Left kidney (tissue), 1 donor: ENCODE measurements at regions not wholly inside any gene's neighbourhood (a gene's known extent, or its start where the extent isn't known, plus 50 kb on each side); places are given as distances from the start of the nearest gene placed in this dataset.

ENCODE experiments used
- DNase-seq: peaks from one replicate; pipeline ENCODE4 v3.0.0-alpha.2; 2013

DNA sequence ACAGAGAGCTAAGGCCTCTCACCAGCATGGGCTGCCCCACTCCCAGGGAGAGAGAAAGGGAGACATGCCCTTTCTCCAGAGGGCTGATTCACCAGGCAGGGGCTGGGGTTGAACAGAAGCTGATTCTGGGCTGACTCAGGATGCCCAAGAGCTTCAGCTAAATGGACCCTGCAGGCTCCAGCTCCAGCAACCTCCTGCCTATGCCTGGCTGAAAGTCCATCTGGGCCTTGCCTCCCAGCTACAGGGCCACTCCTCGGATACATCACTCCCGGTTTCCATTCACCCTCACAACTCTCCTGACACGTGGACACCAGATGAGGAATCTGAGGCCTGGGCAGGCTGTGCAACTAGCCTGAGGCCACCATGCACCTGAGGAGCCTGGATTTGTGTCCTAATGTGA lies 215.5 kb downstream of the BUD13 start:
- DNase-seq, result no peak

- no peak for DNase-seq
Measured at GRCh38 chr11:116556483-116556882, 216.3 kb downstream of the BUD13 start.

- no peak for DNase-seq
Measured at GRCh38 chr11:116553482-116553881, 219.3 kb downstream of the BUD13 start.

DNA sequence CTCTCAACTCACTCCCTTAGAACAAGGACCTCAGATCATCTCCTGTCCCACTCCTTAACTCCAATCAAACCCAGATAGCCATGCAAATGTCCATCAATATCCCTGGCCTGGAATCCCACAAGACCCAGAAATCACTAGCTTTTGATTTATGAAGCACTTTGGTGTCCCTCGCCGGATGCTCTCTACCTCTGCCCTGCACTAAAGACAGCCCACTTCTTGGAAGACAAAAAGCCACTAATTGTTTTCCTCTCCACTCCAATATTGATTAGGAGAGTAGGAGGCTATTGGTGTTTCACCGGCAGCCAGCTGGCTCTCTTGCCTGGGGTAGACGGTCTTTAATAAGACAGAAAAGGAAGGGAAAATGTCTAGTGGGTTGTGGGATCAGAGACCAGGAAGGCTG lies 221.2 kb downstream of the BUD13 start:
- no peak for DNase-seq

DNA sequence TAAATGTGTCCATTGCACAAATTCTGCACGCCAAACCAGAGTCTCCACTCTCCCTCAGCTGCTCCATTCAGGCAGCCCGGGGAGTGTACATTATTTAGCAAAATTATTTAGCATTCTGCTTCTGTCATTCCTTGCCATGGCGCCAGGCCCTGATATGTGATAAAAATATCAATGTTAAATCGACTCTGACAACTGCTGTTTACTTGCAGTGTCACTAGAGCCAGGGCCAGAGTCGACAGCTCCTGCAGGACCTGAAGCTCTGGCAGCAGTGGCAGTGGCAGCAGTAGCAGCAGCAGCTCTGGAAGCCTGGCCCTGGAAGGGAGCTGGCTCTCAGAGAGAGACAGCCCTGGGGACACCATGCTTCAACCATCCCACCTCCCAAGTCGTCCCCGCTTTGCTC lies 224.5 kb downstream of the BUD13 start:
- DNase-seq, result no peak

GRCh38 chr11:116547571-116547970 lies 225.2 kb downstream of the BUD13 start:
- DNase-seq, result no peak

GRCh38 chr11:116545912-116546311 lies 226.9 kb downstream of the BUD13 start:
- no peak for DNase-seq

DNA sequence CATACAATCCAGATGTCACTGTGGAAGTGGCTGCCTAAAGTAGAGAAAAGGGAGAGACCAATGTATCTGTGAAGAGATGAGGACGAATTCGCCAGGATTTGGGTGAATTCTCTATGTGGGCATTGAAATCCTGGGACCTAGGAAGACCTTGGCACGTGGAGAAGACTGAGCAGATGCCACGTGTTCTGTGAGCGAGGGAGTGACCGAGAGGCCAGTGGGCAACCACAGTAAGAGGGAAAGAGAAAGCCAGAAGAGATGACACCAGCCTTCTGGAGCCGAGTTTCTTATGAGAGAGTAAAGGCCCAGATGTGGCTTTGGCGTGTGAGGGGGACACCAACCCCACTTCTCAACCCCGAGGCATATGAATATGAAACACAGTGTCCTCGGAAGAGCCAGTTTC lies 228.1 kb downstream of the BUD13 start:
- DNase-seq, result no peak

DNA sequence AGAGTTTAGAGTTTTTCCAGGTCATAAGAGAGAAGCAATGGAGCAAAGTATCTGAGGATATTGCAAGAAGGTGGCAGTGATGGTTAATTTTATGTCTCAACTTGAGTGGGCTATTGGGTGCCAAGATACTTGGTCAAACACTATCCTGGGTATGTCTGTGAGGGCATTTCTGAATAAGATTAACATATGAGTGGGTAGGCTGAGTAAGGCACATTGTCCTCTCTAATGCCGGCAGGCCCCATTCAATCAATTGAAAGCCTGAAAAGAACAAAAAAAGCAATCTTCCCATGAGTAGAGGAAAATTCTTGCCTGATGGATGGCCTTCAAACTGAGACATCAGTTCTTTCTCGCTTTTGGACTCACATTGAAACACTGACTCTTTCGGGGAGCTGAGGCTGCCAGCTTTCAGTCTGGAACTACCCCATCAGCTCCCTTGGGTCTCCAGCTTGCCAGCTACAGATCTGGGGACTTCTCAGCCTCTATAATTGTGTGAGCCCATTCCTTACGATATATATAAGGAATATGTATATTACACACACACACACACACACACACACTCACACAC lies 228.8 kb downstream of the BUD13 start:
- DNase-seq, result no peak

DNA sequence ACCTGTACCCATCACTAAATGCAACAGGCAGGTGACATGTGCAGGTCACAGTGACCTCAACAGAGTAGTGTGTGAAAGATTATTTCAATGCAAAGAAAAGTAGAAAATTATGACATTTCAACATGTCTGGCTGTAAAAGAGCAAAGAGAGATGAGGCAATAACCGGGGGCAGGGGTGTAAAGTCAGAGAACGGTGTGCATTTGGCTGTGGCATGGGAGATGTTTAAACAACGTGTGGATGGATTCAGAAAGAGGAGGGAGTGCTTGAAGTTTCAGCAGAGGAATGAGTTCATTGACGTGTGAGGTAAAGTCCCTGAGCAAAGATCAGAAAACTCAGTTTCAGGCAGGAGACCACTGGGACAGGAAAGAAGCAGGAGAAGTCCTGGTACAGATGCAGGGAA lies 229.7 kb downstream of the BUD13 start:
- DNase-seq, result no peak

DNA sequence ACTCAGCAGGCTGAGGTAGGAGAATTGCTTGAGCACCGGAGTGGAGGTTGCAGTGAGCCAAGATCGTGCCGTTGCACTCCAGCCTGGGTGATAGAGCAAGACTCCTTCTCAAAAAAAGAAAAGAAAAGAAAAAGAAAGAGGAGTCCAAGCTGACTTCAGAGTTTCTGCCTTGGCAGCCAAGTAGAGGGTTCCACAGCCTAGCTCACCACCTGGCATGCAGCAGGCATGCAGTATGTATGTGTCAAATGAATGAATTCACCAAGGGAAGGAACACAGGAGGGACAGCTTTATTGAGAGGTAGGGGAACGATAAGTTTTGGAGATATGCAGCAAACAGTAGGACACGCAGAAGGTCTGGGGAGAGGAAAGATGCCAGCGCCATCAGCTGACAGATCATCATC lies 230.4 kb downstream of the BUD13 start:
- DNase-seq, result no peak

GRCh38 chr11:116541460-116541859 lies 231.3 kb downstream of the BUD13 start:
- DNase-seq, result no peak

DNA sequence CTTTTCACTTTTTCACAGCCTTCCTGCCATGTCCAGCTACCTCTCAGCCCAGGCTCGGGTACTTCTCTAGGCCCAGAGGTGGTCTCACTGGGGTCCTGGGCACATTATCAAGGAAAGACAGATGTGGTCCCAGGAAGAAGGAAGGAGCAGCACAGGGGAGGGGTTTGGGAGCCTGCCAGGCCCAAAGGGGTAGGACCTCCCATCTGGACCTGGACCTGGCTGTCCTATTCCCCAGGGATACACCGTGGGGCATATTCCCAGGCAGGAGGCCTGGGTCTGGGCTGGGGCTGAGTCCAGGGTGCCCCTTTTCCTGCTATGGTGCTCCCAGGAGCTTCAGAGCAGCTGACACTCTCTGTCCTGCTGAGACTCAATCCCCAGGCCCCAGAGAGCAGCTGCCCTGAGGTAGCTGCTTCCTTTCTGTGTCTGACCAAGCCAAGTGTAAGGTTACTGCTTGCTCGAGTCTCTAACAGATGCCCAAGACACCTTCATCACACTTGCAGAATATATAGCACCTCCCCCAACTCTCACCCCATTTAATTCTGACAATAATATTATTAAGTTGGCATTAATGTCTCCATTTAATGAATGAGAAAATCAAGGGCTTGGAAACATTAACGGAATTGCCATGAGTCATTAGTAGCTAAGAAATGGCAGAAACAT lies 232.0 kb downstream of the BUD13 start:
- DNase-seq, result no peak

GRCh38 chr11:116539836-116540418 lies 232.9 kb downstream of the BUD13 start:
- no peak for DNase-seq

GRCh38 chr11:116539211-116539610 lies 233.6 kb downstream of the BUD13 start:
- no peak for DNase-seq

DNA sequence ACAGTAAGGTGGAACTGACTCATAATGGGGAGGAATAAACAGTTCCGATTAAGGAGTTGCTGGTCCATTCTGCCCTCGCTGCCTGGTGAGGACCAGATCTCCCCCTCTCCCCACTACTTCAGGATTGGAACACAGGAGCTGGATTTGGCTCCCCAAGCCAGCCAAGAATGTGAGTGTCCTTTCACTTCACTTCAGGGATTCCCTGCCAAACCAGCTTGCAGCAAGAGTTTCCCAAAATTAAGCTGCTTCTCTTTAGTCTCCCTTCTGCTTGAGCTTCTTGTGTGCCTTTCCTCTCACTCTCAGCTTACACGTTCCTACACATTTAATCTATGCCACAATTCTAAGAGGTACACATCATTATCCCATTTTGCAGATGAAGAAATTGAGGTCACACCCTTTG lies 234.1 kb downstream of the BUD13 start:
- no peak for DNase-seq

DNA sequence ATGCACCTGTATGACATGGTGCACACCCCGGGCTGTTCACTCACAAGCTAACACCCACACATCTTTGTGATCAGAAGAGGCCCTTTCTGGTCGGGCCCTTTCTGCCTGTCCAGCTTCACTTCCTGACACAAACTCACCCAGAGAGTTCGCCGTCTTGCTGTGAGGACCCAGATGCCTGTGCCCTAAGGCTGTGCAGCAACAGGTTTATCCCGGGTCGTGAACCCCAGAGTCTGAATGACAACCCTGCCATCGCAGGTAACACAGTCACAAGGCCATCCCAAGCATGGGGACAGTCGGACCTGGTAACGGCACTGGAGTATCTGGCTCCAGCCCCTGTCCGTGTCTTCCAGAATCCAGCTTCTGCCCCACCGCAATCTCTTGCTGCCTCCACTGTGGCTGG lies 235.1 kb downstream of the BUD13 start:
- DNase-seq, result no peak

DNA sequence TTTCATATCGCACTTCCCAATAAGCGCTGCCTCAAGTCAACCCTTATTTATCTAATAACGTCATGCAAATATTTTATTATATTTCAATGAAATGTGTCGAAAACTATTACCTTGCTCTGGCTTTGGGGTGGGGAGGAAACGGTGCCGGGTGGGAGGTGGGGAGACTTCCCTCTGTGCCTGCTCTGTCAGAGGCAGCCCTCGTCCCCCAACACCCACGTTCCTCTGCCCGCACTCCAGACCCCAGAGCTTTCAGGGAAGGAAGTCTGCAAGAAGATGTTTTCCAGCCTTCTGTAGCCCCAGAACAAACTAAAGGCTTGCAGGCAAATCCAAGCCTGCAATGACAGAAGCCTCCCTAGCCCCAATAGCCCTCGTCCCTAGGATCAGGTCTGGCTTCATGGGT lies 235.7 kb downstream of the BUD13 start:
- no peak for DNase-seq

DNA sequence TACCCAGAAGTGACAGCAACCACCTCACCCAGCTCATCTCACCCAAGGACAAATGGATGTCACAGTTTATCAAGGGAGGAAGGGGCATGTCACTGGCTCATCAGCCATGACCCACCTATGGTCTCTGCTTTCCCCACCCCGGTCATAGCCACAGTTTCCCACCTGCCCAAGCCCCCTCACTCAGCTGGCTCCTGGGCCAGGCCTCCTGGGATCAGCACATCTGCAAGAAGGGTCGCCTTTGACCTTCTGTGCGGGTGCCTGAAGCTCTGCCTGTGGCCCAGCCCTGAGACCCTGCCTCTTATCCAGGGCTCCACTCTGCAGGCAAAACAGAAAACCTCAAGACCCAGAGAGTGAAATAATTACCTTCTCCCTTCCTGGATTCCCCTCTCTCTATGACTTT lies 236.4 kb downstream of the BUD13 start:
- no peak for DNase-seq

DNA sequence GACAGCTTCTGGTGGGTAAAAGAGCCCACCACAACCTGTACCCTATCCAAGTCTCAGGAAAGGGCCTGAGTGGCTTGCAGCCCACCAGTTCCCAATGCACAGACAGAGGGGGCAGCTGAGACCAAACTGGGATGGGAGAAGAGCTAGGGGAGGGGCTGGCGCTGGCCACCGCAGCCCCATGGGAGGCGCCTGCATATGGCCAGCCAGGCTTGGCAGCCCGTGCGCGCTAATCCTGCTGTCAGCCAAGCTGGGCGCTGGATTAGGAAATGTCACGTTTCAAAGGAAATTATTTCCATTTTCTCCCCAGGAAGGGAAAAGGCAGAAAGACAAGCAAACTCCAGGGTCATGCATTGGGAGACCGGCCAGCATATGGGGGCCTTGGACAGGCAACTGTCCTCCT lies 236.8 kb downstream of the BUD13 start:
- no peak for DNase-seq

DNA sequence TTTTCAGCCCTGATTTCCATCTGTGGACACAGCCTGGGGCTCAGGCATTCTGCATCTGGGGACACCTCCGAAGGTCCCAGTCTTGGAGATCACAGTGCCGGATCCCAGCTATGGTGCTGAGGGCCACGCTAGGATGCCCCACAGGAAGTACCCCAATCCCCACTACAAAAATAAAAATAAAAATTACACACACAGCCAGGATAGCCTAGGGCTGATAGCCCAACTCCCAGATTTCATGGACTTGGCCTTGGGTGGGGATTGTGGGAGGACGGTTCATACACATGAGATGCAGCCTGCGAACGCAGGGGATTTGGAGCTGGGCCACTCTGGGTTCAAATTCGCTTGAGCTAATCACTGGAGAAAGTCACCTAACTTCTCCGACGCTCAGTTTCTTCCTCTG lies 237.7 kb downstream of the BUD13 start:
- DNase-seq, result no peak

GRCh38 chr11:116534270-116534975 lies 238.4 kb downstream of the BUD13 start:
- no peak for DNase-seq

DNA sequence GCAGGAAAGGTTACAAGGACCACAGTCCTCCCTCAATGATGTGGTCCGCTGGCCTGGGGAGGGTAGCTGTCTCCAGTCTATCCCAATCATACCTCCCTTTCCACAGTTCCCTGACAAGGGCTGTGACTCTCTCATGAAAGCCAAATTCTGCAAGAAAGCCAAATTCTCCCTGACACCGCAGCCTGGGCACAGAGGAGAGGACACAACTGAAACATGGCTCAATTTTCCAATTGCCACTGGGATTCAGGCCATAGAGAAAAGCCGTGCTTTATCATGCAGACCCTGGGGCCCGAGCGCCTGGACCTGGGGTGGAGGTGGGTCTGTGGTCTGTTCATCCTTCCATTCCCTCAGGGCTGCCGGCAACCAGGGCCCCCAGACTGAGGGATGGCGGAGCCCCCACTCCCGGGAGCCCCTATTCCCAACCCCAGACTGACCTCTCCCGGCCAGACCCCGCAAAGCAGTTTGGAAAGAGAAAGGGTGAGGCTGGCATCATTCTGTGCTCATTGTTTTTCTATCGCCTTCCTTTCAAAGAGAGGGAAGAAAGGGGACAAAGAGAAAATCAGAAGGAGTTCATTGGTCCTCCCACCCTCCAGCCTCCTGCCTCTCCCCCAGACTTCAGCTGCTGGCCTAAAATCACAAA lies 239.5 kb downstream of the BUD13 start:
- DNase-seq, result peak; percentile 17
